Activated CD4-positive, CD25-positive, alpha-beta regulatory T cell treated with anti-CD3 and anti-CD28 coated beads, Interleukin-2, amount 50 U/mL, for 16 hours (primary cell): ENCODE measurements at regions not wholly inside any gene's neighbourhood (a gene's known extent, or its start where the extent isn't known, plus 50 kb on each side); places are given as distances from the start of the nearest gene placed in this dataset.
A peak's percentile ranks its signal among the peaks of the same experiment; 100 is the strongest.

ENCODE experiments used
- DNase-seq: peaks from one replicate; pipeline ENCODE4 v3.0.0-alpha.2; 2020; ENCODE audit warnings: low read depth, low spot score

DNA sequence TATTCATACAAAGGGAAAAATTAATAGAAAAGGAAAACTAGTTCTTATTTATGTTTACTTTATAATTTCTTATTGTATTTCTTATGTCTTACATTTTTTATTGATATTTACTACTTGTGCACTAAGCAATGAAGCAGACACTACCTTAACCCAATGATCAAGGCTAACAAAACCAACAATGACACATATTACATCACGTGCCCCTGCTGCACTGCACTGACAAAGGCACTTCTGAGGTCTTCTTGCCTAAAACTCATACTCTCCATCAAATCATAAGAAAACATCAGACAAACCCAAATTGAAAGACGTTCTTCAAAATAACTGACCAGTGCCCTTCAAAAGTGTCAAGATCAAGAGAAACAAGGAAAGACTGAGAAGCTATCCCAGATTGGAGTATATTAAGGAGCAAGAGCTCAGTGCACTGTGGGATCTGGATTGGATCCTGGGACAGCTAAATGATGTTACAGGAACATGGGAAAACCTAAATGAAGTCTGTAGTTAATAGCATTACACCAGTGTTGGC, 230.9 kb downstream of the AUH start:
- no peak for DNase-seq

DNA sequence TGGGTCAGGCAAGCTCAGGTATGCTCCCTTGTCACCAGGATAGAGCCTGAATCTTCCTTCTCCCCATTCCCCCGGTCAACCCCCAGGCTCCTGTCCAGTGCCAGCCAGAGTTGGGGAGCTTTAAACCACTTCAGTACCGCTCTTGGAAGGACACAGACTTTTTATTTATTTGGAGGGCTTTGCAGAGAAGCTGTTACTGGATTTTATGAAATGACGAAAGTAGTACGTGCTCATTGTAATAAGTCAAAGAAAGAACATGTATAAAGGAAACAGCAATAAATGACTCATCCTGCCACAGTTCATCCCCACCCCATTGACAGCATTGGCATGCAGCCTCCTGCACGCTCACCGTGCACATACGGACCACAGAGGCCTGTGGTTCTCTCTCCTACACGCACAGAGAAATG, 230.3 kb downstream of the AUH start:
- peak; percentile 35 for DNase-seq

- no peak for DNase-seq
These were observed 229.1 kb downstream of the AUH start for GRCh38 chr9:91132576-91133073.

DNA sequence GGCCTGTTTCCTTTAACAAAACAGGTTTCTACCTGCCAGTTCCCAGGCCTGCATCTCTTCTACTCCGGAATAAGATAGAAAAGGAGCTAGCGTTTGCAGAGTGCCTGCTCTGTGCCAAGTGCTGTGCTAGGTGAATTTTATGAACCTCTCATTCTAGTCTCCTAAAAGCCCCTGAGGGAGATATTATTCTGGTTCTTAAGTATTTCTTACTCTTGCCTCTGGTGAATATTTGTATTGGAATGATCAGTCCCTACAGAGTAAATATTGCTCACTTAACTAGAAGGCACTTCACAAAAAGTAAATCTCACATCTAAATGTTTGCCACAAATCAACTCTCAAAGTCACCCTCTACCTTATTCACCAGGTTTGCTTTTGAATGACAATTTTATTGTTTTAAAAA, 227.1 kb downstream of the AUH start:
- DNase-seq: no peak

DNA sequence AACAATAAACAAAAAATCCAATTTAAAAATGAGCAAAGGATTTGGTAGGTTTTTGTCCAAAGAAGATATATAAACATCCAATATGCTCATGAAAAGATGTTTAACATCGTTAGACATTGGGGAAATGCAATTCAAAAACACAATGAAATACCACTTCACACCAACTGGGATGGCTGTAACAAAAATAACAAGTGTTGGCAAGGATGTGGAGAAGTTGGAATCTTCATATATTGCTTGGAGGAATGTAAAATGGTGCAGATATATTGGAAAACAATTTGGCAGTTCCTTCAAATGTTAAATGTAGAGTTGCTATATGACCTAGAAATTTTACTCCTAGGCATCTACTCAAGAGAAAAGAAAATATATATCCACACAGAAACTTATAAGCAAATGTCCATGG, 224.3 kb downstream of the AUH start:
- no peak for DNase-seq

- DNase-seq: no peak
These were observed 223.0 kb downstream of the AUH start for GRCh38 chr9:91138760-91139159.

- DNase-seq: no peak
These were observed 220.2 kb downstream of the AUH start for GRCh38 chr9:91141407-91141965.

DNA sequence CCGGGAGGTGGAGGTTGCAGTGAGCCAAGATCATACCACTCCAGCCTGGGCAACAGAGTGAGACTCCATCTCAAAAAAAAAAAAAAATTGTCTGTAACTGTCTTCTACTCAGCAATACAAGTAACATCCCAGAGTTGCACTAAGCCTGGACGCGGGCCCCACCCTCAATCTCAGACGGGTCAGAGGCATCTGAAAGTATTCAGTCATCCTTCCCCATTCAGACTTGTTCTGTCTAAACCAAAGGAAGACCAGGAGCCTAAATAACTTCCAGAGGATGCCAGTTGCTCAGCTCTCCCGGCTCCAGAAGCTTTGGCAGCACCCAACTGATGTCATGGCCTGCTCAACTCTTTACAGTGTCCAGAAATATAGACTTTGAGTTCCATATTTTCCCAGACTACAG, 218.6 kb downstream of the AUH start:
- DNase-seq: no peak

- no peak for DNase-seq
These were observed 218.1 kb downstream of the AUH start for GRCh38 chr9:91143642-91144041.

- no peak for DNase-seq
These were observed 216.9 kb downstream of the AUH start for GRCh38 chr9:91144769-91145168.

GRCh38 chr9:91145496-91145895, 216.2 kb downstream of the AUH start:
- no peak for DNase-seq

GRCh38 chr9:91146391-91147019, 215.2 kb downstream of the AUH start:
- DNase-seq: no peak

DNA sequence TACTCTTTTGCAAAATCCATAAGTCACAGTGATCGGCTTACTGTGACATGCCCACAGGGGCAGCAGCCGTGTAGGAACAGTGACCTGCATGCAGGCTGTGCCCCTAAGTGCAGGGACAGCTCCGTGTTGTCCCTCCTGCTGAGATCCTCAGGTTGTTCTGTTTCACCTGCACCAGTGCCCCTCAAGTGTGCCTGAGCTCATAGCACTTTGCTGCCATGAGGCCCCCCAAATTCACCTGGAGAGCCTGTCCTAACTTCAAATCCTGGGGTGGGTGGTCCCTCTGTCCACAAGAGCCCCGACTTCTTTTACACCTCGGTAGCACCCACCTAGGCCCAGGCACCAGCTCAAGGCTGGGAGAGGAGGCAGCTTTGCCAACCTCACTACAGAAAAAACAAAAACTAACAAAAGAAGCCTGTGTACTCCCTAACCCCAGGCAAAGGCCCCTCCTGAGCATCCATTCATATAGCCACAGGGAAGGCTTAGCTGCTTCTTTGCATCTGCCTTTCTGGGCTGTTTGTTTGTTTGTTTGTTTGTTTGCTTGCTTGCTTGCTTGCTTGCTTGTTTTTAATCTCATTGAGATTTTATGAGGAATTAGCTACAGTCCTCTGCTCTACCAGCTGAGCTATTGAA, 214.5 kb downstream of the AUH start:
- no peak for DNase-seq

GRCh38 chr9:91148306-91148705, 213.4 kb downstream of the AUH start:
- no peak for DNase-seq

DNA sequence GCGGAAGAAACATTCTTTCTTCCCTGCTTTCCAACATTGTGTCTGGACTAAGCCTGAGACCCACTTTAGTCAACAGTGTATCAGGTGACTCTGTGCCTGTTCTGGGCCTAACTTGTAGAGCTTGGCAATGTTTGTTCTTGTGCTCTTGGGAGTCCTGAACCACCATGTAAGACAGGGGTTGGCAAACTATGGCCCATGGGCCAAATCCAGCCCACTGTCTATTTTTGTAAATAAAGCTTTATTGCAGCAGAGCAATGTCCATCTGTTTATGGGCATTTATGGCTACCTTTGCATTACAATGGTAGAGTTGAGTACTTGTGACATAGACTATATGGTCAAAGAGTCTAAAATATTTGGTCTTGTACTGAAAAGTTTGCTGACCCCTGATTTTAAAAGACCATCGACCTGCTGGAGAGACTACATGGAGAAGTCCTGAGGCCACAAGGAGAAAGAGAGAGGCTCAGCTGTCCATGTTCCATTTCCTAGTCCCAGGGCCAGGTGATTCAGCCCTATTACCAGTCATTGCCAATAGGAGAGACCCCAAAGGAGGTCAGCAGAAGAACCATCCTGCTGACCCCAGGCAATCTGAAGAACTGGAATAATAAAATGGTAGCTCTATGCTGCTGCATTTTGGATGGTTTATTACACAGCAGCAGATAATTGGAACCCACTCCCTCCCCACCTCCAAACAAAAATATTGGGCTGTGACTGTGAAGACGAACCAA, 211.3 kb downstream of the AUH start:
- no peak for DNase-seq

- no peak for DNase-seq
These were observed 210.6 kb downstream of the AUH start for GRCh38 chr9:91150998-91151717.

GRCh38 chr9:91151718-91152095, 210.0 kb downstream of the AUH start:
- DNase-seq: no peak

GRCh38 chr9:91154686-91155085, 207.0 kb downstream of the AUH start:
- no peak for DNase-seq

GRCh38 chr9:91155181-91155580, 206.5 kb downstream of the AUH start:
- DNase-seq: no peak

DNA sequence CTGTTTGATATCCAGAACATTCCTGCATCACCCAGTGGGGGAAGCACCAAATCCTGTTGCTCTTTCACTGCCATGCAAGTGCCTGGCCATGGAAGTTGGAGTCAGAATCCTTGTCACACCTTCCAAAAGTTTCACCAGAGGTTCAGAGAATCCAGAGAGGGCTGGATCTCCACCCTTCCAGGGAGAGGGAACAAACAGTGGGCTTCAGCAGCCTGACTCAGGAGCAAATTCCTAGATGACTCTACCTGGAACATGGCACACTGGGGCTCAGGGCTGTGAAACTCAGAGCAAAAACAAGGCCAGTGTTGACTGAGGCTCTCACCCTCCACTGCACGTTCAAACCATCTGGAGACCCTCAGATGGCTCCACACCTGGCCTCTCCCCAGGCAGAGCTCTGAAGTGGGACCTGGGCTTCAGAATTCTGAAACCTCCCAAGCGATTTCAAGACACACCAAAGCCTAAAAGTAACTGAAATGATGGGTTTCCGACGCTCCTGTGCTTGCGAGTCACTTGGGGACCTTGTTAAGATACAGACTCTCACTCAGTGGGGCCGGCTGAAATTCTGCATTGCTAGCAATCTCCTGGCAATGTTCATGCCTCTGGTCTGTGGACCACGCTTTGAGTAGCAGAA, 205.9 kb downstream of the AUH start:
- DNase-seq: no peak
